Activated naive CD8-positive, alpha-beta T cell treated with anti-CD3 and anti-CD28 coated beads, Interleukin-2, amount 10 ng/mL, durations not matched to agents 7 days and 5 days (primary cell): ENCODE measurements at regions not wholly inside any gene's neighbourhood (a gene's known extent, or its start where the extent isn't known, plus 50 kb on each side); places are given as distances from the start of the nearest gene placed in this dataset.
"Not testable (repeated sequence)": the region's sequence is repeated elsewhere in the genome, so short reads cannot be mapped to it uniquely, and the experiment has no call there.

Experiments used
- ATAC-seq: fragments of 150-1000 bp; cut with Tn5 transposase; one replicate; pipeline ENCODE4 v1.10.0; 2021; ENCODE audit warnings: low read depth, moderate library complexity
- POLR2A ChIA-PET: fragments of 350-600 bp; sonication (Branson Sonifier 250); formaldehyde crosslinking; loops from one replicate; lab custom pipeline; 2021; ENCODE audit warnings: antibody characterized with exemption; lab: Charles Lee
- DNase-seq: peaks from one replicate; pipeline ENCODE4 v3.0.0; 2021
- H3K27ac Mint-ChIP-seq: one replicate; pipeline ENCODE4 v1.8.0; 2022; ENCODE audit warnings: mild to moderate bottlenecking, mixed read lengths
- H3K27me3 Mint-ChIP-seq: one replicate; pipeline ENCODE4 v1.8.0; 2022; ENCODE audit warnings: mild to moderate bottlenecking, moderate library complexity, mixed read lengths
- H3K36me3 Mint-ChIP-seq: one replicate; pipeline ENCODE4 v1.8.0; 2021; ENCODE audit warnings: mild to moderate bottlenecking, mixed read lengths
- H3K4me1 Mint-ChIP-seq: one replicate; pipeline ENCODE4 v1.8.0; 2021; ENCODE audit warnings: mixed read lengths
- H3K4me3 Mint-ChIP-seq: one replicate; pipeline ENCODE4 v1.8.0; 2022; ENCODE audit warnings: mild to moderate bottlenecking, moderate library complexity, mixed read lengths
- H3K9me3 Mint-ChIP-seq: one replicate; pipeline ENCODE4 v1.8.0; 2021; ENCODE audit warnings: mixed read lengths

- H3K4me1 Mint-ChIP-seq, result no peaks in the 10 kb centered on the region
- H3K27me3 Mint-ChIP-seq, result no peaks in the 10 kb centered on the region
- ATAC-seq (no peak), DNase-seq (no peak)
- H3K27ac Mint-ChIP-seq, result no peak overlapping the region
- H3K9me3 Mint-ChIP-seq, result peaks cover 2% of the 10 kb centered on the region
- H3K4me3 Mint-ChIP-seq, result no peak overlapping the region
- POLR2A ChIA-PET, result interaction anchor here (0.6 kb wide), 1 partner anchor 262 kb away, joined by 4 read pairs; no protein-coding TSS in a partner anchor
- no peaks in the 10 kb centered on the region for H3K36me3 Mint-ChIP-seq
Observed at GRCh38 chr1:96865731-96866685, 144.4 kb downstream of the PTBP2 start.

DNA sequence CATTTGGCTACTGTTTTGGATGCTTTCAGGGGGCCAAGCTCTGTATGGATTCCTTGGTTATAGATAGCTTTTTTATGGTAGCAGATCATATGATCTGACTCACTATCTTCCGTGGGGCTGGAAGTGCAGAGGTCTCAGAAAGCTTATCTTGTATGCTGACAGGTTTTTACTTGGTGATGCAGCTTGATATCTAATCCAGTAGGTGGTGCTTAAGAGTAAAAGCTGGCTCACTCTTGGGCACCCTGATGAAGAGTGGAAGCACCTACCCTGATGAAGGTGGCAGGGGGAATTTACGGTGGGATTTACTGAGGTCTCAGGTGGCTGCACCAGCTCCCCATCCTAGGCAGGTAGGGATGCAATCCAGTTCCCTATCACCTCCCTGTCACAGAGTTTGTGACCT is 151.2 kb downstream of the PTBP2 start:
- Mint-ChIP-seq H3K9me3 (peaks cover 6% of the 10 kb centered on the region), H3K4me3 (no peak overlapping the region), H3K36me3 (no peaks in the 10 kb centered on the region), H3K27me3 (peaks cover 2% of the 10 kb centered on the region), H3K4me1 (no peaks in the 10 kb centered on the region), H3K27ac (no peak overlapping the region)
- ATAC-seq, result no peak
- DNase-seq, result no peak
- POLR2A ChIA-PET, result no interaction called here

DNA sequence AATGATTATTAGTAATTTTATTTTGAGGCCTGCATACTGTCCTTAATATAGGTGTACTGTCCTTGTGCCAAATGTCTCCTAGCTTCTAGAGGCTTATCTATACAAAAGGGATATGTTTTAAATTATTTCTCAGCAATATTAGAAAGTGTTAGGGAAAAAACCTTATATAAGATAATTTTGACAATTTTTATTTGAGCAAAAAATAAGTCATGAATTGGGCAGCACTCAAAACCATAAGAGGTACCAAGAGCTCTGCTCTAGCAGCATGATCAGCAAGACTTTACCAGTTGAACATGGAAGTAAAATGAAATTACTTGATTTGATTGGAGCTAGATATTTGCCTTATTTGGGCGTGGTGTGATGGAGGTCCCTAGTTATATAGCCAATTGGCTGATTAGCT is 157.1 kb downstream of the PTBP2 start:
- Mint-ChIP-seq H3K36me3 (no peaks in the 10 kb centered on the region), H3K4me1 (no peaks in the 10 kb centered on the region), H3K4me3 (no peak overlapping the region), H3K27ac (no peak overlapping the region), H3K27me3 (peaks cover 7% of the 10 kb centered on the region), H3K9me3 (no peaks in the 10 kb centered on the region)
- no peak for DNase-seq
- POLR2A ChIA-PET, result no interaction called here
- no peak for ATAC-seq

DNA sequence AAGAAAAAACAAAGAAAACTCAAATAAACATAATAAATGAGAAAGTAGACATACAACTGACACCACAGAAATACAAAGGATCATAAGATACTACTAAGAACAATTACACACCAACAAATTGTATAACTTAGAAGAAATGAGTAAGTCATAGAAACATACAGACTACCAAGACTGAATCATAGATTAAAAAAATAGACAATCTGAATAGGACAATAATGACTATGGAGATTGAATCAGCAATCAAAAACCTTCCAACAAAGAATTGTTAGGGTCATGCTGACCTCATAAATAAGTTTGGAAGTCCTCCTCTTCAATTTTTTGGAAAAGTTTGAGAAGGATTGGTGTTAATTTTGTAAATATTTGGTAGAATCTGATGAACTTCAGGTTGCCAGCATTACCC is 159.0 kb downstream of the PTBP2 start:
- H3K9me3 Mint-ChIP-seq, result no peaks in the 10 kb centered on the region
- H3K4me3 Mint-ChIP-seq, result no peak overlapping the region
- POLR2A ChIA-PET, result no interaction called here
- peaks cover 5% of the 10 kb centered on the region for H3K27me3 Mint-ChIP-seq
- no peak for DNase-seq
- H3K4me1 Mint-ChIP-seq, result no peaks in the 10 kb centered on the region
- no peak for ATAC-seq
- H3K36me3 Mint-ChIP-seq, result no peaks in the 10 kb centered on the region
- no peak overlapping the region for H3K27ac Mint-ChIP-seq

- no peak overlapping the region for H3K4me3 Mint-ChIP-seq
- no peaks in the 10 kb centered on the region for H3K9me3 Mint-ChIP-seq
- H3K4me1 Mint-ChIP-seq, result no peaks in the 10 kb centered on the region
- peaks cover 5% of the 10 kb centered on the region for H3K27me3 Mint-ChIP-seq
- DNase-seq (no peak), ATAC-seq (no peak)
- POLR2A ChIA-PET, result no interaction called here
- no peaks in the 10 kb centered on the region for H3K36me3 Mint-ChIP-seq
- H3K27ac Mint-ChIP-seq, result no peak overlapping the region
Observed at GRCh38 chr1:96882096-96882495, 160.5 kb downstream of the PTBP2 start.

DNA sequence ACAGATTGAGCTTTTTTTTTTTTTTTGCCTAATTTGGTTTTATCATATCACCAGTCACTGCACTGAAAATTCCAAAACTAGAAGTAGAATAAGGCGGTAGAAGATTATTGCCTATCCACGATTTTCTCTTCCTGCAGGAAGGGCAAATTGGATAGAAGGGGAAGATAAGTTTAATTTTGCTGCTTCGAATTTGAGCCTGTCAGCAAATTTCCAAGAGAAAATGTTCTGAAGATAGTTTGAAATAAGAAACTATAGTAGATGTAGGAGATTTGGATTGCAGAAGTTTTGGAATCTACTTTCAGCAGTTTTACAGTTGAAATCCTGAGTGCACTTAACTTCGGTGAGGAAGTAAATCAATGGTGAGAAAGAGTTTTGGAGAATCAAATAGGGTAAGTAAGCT is 164.9 kb downstream of the PTBP2 start:
- no peak overlapping the region for H3K4me3 Mint-ChIP-seq
- no peaks in the 10 kb centered on the region for H3K9me3 Mint-ChIP-seq
- H3K36me3 Mint-ChIP-seq, result no peaks in the 10 kb centered on the region
- H3K27me3 Mint-ChIP-seq, result no peaks in the 10 kb centered on the region
- no peaks in the 10 kb centered on the region for H3K4me1 Mint-ChIP-seq
- POLR2A ChIA-PET, result no interaction called here
- H3K27ac Mint-ChIP-seq, result no peak overlapping the region
- DNase-seq (no peak), ATAC-seq (no peak)

DNA sequence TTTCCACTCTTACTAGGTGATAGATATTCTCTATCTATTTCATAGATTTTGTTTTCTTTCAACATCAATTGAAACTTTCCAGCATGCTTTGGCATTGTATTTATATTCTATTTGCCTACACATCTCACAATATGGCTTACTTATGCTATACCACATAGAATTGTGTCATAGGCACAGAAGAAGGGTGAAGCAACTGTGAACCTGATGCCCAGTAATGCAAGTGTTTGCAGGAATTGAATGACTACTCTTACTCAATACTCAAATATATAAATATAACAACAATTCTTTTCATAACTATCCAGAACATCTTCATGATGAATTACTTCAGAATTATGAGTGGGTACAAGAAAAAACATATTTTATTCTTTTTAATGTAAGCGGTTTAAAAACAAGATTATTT is 165.9 kb downstream of the PTBP2 start:
- Mint-ChIP-seq H3K4me3 (no peak overlapping the region), H3K27me3 (no peaks in the 10 kb centered on the region), H3K9me3 (no peaks in the 10 kb centered on the region), H3K27ac (no peak overlapping the region), H3K36me3 (no peaks in the 10 kb centered on the region), H3K4me1 (no peaks in the 10 kb centered on the region)
- no peak for DNase-seq
- no peak for ATAC-seq
- POLR2A ChIA-PET, result no interaction called here

- POLR2A ChIA-PET, result no interaction called here
- no peaks in the 10 kb centered on the region for H3K27me3 Mint-ChIP-seq
- no peak for DNase-seq
- H3K9me3 Mint-ChIP-seq, result peaks cover 7% of the 10 kb centered on the region
- no peak for ATAC-seq
- H3K27ac Mint-ChIP-seq, result no peak overlapping the region
- H3K4me1 Mint-ChIP-seq, result no peaks in the 10 kb centered on the region
- H3K4me3 Mint-ChIP-seq, result no peak overlapping the region
- no peaks in the 10 kb centered on the region for H3K36me3 Mint-ChIP-seq
Observed at GRCh38 chr1:96901783-96902363, 180.3 kb downstream of the PTBP2 start.

- no peaks in the 10 kb centered on the region for H3K4me1 Mint-ChIP-seq
- no peak overlapping the region for H3K4me3 Mint-ChIP-seq
- ATAC-seq (no peak), DNase-seq (no peak)
- H3K36me3 Mint-ChIP-seq, result no peaks in the 10 kb centered on the region
- no peak overlapping the region for H3K27ac Mint-ChIP-seq
- POLR2A ChIA-PET, result no interaction called here
- no peaks in the 10 kb centered on the region for H3K27me3 Mint-ChIP-seq
- H3K9me3 Mint-ChIP-seq, result no peaks in the 10 kb centered on the region
Observed at GRCh38 chr1:96912248-96912647, 190.7 kb downstream of the PTBP2 start.

GRCh38 chr1:96915701-96916100 is 194.1 kb downstream of the PTBP2 start:
- H3K27ac Mint-ChIP-seq, H3K9me3 Mint-ChIP-seq, POLR2A ChIA-PET, H3K4me1 Mint-ChIP-seq, H3K36me3 Mint-ChIP-seq, DNase-seq, H3K27me3 Mint-ChIP-seq, ATAC-seq, H3K4me3 Mint-ChIP-seq: not testable (repeated sequence)

DNA sequence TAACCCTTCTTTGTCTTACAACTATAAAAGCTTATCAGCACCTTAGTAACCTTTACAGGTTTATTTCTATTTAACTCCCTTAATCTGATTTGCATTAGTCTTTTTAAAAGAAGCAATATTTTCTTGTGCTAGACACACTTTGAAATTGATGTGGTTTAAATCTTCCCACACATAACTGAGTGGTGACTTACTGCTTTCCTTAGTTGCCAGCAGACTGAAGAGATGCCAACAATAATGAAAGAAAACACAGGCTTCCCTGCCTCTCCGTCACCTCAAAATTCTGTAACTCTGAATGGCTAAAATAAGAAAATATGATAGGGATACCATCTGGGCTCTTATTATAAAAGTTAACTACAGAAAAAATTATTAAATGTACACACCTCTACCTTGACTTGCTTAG is 196.8 kb downstream of the PTBP2 start:
- ATAC-seq, result no peak
- Mint-ChIP-seq H3K27ac (no peak overlapping the region), H3K36me3 (no peaks in the 10 kb centered on the region), H3K4me3 (no peak overlapping the region), H3K27me3 (peaks cover 6% of the 10 kb centered on the region), H3K9me3 (peaks cover 7% of the 10 kb centered on the region), H3K4me1 (no peaks in the 10 kb centered on the region)
- no peak for DNase-seq
- POLR2A ChIA-PET, result no interaction called here

- peaks cover 18% of the 10 kb centered on the region for H3K9me3 Mint-ChIP-seq
- DNase-seq (no peak), ATAC-seq (no peak)
- POLR2A ChIA-PET, result no interaction called here
- no peak overlapping the region for H3K27ac Mint-ChIP-seq
- H3K36me3 Mint-ChIP-seq, result no peaks in the 10 kb centered on the region
- peaks cover 5% of the 10 kb centered on the region for H3K4me1 Mint-ChIP-seq
- peaks cover 6% of the 10 kb centered on the region for H3K27me3 Mint-ChIP-seq
- H3K4me3 Mint-ChIP-seq, result no peak overlapping the region
Observed at GRCh38 chr1:96922181-96922580, 200.6 kb downstream of the PTBP2 start.

DNA sequence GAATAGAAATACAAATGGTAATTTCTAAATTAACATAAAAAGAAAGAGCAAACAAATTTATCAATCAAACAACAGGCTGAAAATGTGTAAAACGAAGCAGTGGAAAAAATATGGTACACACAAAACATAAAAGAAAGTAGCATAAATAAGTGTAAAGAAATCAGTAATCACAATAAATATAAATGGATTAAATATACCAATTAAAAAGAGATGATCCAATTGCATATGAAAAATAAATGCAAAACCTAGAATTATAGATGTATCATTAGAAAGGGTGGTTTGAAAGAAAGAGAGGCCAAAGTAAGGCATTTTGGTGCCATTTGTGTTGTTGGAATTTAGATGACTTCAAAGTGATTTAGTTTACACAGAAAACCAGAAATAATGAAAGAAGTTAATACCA is 202.2 kb downstream of the PTBP2 start:
- peaks cover 5% of the 10 kb centered on the region for H3K4me1 Mint-ChIP-seq
- no peak overlapping the region for H3K4me3 Mint-ChIP-seq
- H3K36me3 Mint-ChIP-seq, result no peaks in the 10 kb centered on the region
- H3K9me3 Mint-ChIP-seq, result peaks cover 18% of the 10 kb centered on the region
- POLR2A ChIA-PET, result no interaction called here
- no peak overlapping the region for H3K27ac Mint-ChIP-seq
- DNase-seq (no peak), ATAC-seq (no peak)
- H3K27me3 Mint-ChIP-seq, result peaks cover 6% of the 10 kb centered on the region

GRCh38 chr1:96926176-96926575 is 204.6 kb downstream of the PTBP2 start:
- peaks cover 3% of the 10 kb centered on the region for H3K27me3 Mint-ChIP-seq
- H3K4me3 Mint-ChIP-seq, result no peak overlapping the region
- no peak for DNase-seq
- peaks cover 15% of the 10 kb centered on the region for H3K9me3 Mint-ChIP-seq
- no peak for ATAC-seq
- peaks cover 5% of the 10 kb centered on the region for H3K4me1 Mint-ChIP-seq
- POLR2A ChIA-PET, result no interaction called here
- H3K27ac Mint-ChIP-seq, result no peak overlapping the region
- no peaks in the 10 kb centered on the region for H3K36me3 Mint-ChIP-seq
